KMS-11 (cell line): ENCODE measurements at regions not wholly inside any gene's neighbourhood (a gene's known extent, or its start where the extent isn't known, plus 50 kb on each side); places are given as distances from the start of the nearest gene placed in this dataset.

Source experiments
- H2AFZ ChIP-seq: fragments of 200-600 bp; sonication (generic); 2 replicates; pipeline ENCODE4 v1.6.1; 2016; ENCODE audit warnings: antibody characterized with exemption, mixed run types, low read depth
- H3K27ac ChIP-seq: fragments of 200-600 bp; sonication (generic); 2 replicates; pipeline ENCODE4 v1.6.1; 2016; ENCODE audit warnings: mild to moderate bottlenecking, mixed run types
- H3K27me3 ChIP-seq: fragments of 200-600 bp; sonication (generic); 2 replicates; pipeline ENCODE4 v1.6.1; 2017; ENCODE audit warnings: mild to moderate bottlenecking, low read depth, mixed run types, moderate library complexity; ENCODE audit not compliant: insufficient read depth
- H3K36me3 ChIP-seq: fragments of 200-600 bp; sonication (generic); 2 replicates; pipeline ENCODE4 v1.6.1; 2017; ENCODE audit warnings: mild to moderate bottlenecking, mixed run types; ENCODE audit not compliant: insufficient read depth
- H3K4me1 ChIP-seq: fragments of 200-600 bp; sonication (generic); 2 replicates; pipeline ENCODE4 v1.6.1; 2016; ENCODE audit warnings: mild to moderate bottlenecking, low read depth, mixed run types; ENCODE audit not compliant: poor library complexity, severe bottlenecking
- H3K4me2 ChIP-seq: fragments of 200-600 bp; sonication (generic); 2 replicates; pipeline ENCODE4 v1.7.0; 2016; ENCODE audit warnings: mild to moderate bottlenecking, mixed run types
- H3K4me3 ChIP-seq: fragments of 200-600 bp; sonication (generic); IDR thresholded peaks from 2 replicates; pipeline ENCODE4 v1.6.1; 2017; ENCODE audit warnings: low read depth, low read length, mixed read lengths; ENCODE audit not compliant: insufficient read depth
- H3K79me2 ChIP-seq: fragments of 200-600 bp; sonication (generic); 2 replicates; pipeline ENCODE4 v1.6.1; 2016; ENCODE audit warnings: low read depth, mixed run types; ENCODE audit not compliant: insufficient read depth
- H3K9ac ChIP-seq: fragments of 200-600 bp; sonication (generic); 2 replicates; pipeline ENCODE4 v1.6.1; 2016; ENCODE audit warnings: mild to moderate bottlenecking, mixed run types
- H4K20me1 ChIP-seq: fragments of 200-600 bp; sonication (generic); 2 replicates; pipeline ENCODE4 v1.6.1; 2016; ENCODE audit warnings: mild to moderate bottlenecking, mixed run types; ENCODE audit not compliant: insufficient read depth
- CTCF ChIP-seq: fragments of 200-600 bp; sonication (generic); conservative IDR thresholded peaks from 2 replicates; pipeline ENCODE4 v1.6.1; 2017; ENCODE audit warnings: low read depth, mild to moderate bottlenecking, antibody characterized with exemption, low read length, moderate library complexity, mixed read lengths

- TF ChIP-seq CTCF: no peak
- Histone ChIP-seq H3K36me3 (no peaks in the 10 kb centered on the region), H3K9ac (no peak overlapping the region), H3K4me1 (peaks cover 17% of the 10 kb centered on the region), H3K27me3 (no peaks in the 10 kb centered on the region), H3K4me2 (no peak overlapping the region), H4K20me1 (no peaks in the 10 kb centered on the region), H3K4me3 (no peak overlapping the region), H2AFZ (no peak overlapping the region), H3K79me2 (no peaks in the 10 kb centered on the region), H3K27ac (no peak overlapping the region)
Measured at GRCh38 chr3:162601101-162601670, 1104.6 kb downstream of the OTOL1 start.

GRCh38 chr3:162602619-162603018, 1106.0 kb downstream of the OTOL1 start:
- H3K4me1 ChIP-seq: peaks cover 11% of the 10 kb centered on the region
- no peak overlapping the region for H2AFZ ChIP-seq
- no peaks in the 10 kb centered on the region for H3K79me2 ChIP-seq
- H4K20me1 ChIP-seq: no peaks in the 10 kb centered on the region
- no peak overlapping the region for H3K4me3 ChIP-seq
- no peak overlapping the region for H3K27ac ChIP-seq
- H3K36me3 ChIP-seq: no peaks in the 10 kb centered on the region
- no peaks in the 10 kb centered on the region for H3K27me3 ChIP-seq
- H3K9ac ChIP-seq: no peak overlapping the region
- no peak overlapping the region for H3K4me2 ChIP-seq
- no peak for TF ChIP-seq CTCF

- Histone ChIP-seq H3K4me2 (no peak overlapping the region), H3K27ac (no peak overlapping the region), H3K79me2 (no peaks in the 10 kb centered on the region), H3K9ac (no peak overlapping the region), H2AFZ (no peak overlapping the region), H3K4me3 (no peak overlapping the region), H3K27me3 (no peaks in the 10 kb centered on the region), H3K36me3 (no peaks in the 10 kb centered on the region), H4K20me1 (no peaks in the 10 kb centered on the region), H3K4me1 (no peaks in the 10 kb centered on the region)
- TF ChIP-seq CTCF: no peak
Measured at GRCh38 chr3:162605651-162606204, 1109.1 kb downstream of the OTOL1 start.

DNA sequence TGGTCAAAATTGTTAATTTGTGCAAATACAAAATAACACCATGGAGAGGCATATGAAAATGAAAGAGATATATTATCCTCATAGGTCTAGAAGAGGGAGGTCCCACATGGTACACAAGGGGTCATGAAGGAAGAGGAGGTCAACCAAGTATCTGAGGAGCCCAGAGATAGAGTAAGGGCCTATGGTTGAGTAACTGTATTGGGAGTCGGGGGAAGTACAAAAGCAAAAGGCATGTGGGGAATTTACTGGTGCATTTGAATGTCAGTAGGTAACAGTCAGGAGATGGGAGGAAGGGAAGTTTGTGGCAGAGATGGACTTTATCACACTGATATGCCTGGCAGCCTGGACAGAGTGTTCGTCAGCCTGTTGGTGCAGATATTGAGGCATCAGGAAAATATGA, 1113.7 kb downstream of the OTOL1 start:
- no peak for TF ChIP-seq CTCF
- Histone ChIP-seq H2AFZ (no peak overlapping the region), H4K20me1 (no peaks in the 10 kb centered on the region), H3K4me1 (no peaks in the 10 kb centered on the region), H3K27ac (no peak overlapping the region), H3K4me3 (no peak overlapping the region), H3K4me2 (no peak overlapping the region), H3K9ac (no peak overlapping the region), H3K79me2 (no peaks in the 10 kb centered on the region), H3K36me3 (no peaks in the 10 kb centered on the region), H3K27me3 (no peaks in the 10 kb centered on the region)
